ENCODE measurements at regions not wholly inside any gene's neighbourhood (a gene's known extent, or its start where the extent isn't known, plus 50 kb on each side); places are given as distances from the start of the nearest gene placed in this dataset.
"Not testable (repeated sequence)": the region's sequence is repeated elsewhere in the genome, so short reads cannot be mapped to it uniquely, and the experiment has no call there.

- H3K36me3 ChIP-seq = no peaks in the 10 kb centered on the region
- no peak for DNase-seq
- no peaks in the 10 kb centered on the region; the same call in 1 of the 2 replicates for H3K9me3 ChIP-seq (replicated peaks)
- no peak overlapping the region for H3K27ac ChIP-seq
- H3K4me3 ChIP-seq = no peak overlapping the region
- no peaks in the 10 kb centered on the region for H3K4me1 ChIP-seq
- no peaks in the 10 kb centered on the region for H3K27me3 ChIP-seq
Observed at GRCh38 chr12:114616081-114616480, 67.9 kb downstream of the TBX3 start.

GRCh38 chr12:114614040-114614439, 69.9 kb downstream of the TBX3 start:
- H3K4me1 ChIP-seq = no peaks in the 10 kb centered on the region
- no peak overlapping the region for H3K27ac ChIP-seq
- no peak overlapping the region for H3K4me3 ChIP-seq
- no peaks in the 10 kb centered on the region for H3K27me3 ChIP-seq
- no peaks in the 10 kb centered on the region; the same call in 1 of the 2 replicates for H3K9me3 ChIP-seq (replicated peaks)
- no peak for DNase-seq
- no peaks in the 10 kb centered on the region for H3K36me3 ChIP-seq

- Histone ChIP-seq H3K4me1 (no peaks in the 10 kb centered on the region), H3K36me3 (no peaks in the 10 kb centered on the region), H3K27me3 (no peaks in the 10 kb centered on the region), H3K9me3 (replicated peaks) (no peaks in the 10 kb centered on the region; the same call in 1 of the 2 replicates), H3K27ac (no peak overlapping the region), H3K4me3 (no peak overlapping the region)
- DNase-seq = no peak
Observed at GRCh38 chr12:114612062-114612461, 71.9 kb downstream of the TBX3 start.

- Histone ChIP-seq H3K4me1 (no peaks in the 10 kb centered on the region), H3K4me3 (no peak overlapping the region), H3K27ac (no peak overlapping the region), H3K36me3 (no peaks in the 10 kb centered on the region), H3K27me3 (no peaks in the 10 kb centered on the region), H3K9me3 (replicated peaks) (no peaks in the 10 kb centered on the region; the same call in 1 of the 2 replicates)
- no peak for DNase-seq
Observed at GRCh38 chr12:114611145-114612018, 72.6 kb downstream of the TBX3 start.

- Histone ChIP-seq H3K27ac (no peak overlapping the region), H3K4me3 (no peak overlapping the region), H3K27me3 (no peaks in the 10 kb centered on the region), H3K36me3 (no peaks in the 10 kb centered on the region), H3K9me3 (replicated peaks) (no peaks in the 10 kb centered on the region), H3K4me1 (no peaks in the 10 kb centered on the region)
- DNase-seq = no peak
Observed at GRCh38 chr12:114608509-114608908, 75.5 kb downstream of the TBX3 start.

GRCh38 chr12:114605918-114606317, 78.1 kb downstream of the TBX3 start:
- H3K27ac ChIP-seq = no peak overlapping the region
- H3K4me3 ChIP-seq = no peak overlapping the region
- DNase-seq = no peak

GRCh38 chr12:114604606-114605005, 79.4 kb downstream of the TBX3 start:
- DNase-seq = no peak
- H3K36me3 ChIP-seq = no peaks in the 10 kb centered on the region
- no peaks in the 10 kb centered on the region for H3K4me1 ChIP-seq
- H3K27ac ChIP-seq = no peak overlapping the region
- H3K27me3 ChIP-seq = no peaks in the 10 kb centered on the region
- no peak overlapping the region for H3K4me3 ChIP-seq
- no peaks in the 10 kb centered on the region for H3K9me3 ChIP-seq (replicated peaks)

More at GRCh38 chr12:114605918-114606317, 78.1 kb downstream of the TBX3 start:
- no peaks in the 10 kb centered on the region for H3K4me1 ChIP-seq
- no peaks in the 10 kb centered on the region for H3K27me3 ChIP-seq
- no peaks in the 10 kb centered on the region for H3K36me3 ChIP-seq
- H3K9me3 ChIP-seq (replicated peaks) = no peaks in the 10 kb centered on the region

- H3K27ac ChIP-seq; H3K4me3 ChIP-seq; H3K4me1 ChIP-seq; H3K36me3 ChIP-seq; H3K9me3 ChIP-seq (replicated peaks); H3K27me3 ChIP-seq; DNase-seq: not testable (repeated sequence)
Observed at GRCh38 chr12:114600584-114600983, 83.4 kb downstream of the TBX3 start.

GRCh38 chr12:114598111-114598510, 85.9 kb downstream of the TBX3 start:
- DNase-seq = no peak
- Histone ChIP-seq H3K9me3 (replicated peaks) (no peaks in the 10 kb centered on the region), H3K36me3 (no peaks in the 10 kb centered on the region), H3K27me3 (no peaks in the 10 kb centered on the region), H3K4me3 (no peak overlapping the region), H3K27ac (no peak overlapping the region), H3K4me1 (no peaks in the 10 kb centered on the region)

- no peak for DNase-seq
- no peaks in the 10 kb centered on the region for H3K27me3 ChIP-seq
- no peaks in the 10 kb centered on the region for H3K36me3 ChIP-seq
- H3K4me1 ChIP-seq = no peaks in the 10 kb centered on the region
- H3K27ac ChIP-seq = no peak overlapping the region
- H3K9me3 ChIP-seq (replicated peaks) = no peaks in the 10 kb centered on the region
- no peak overlapping the region for H3K4me3 ChIP-seq
Observed at GRCh38 chr12:114592946-114593345, 91.0 kb downstream of the TBX3 start.

GRCh38 chr12:114588061-114588460, 95.9 kb downstream of the TBX3 start:
- Histone ChIP-seq H3K27me3 (no peaks in the 10 kb centered on the region), H3K4me1 (no peaks in the 10 kb centered on the region), H3K27ac (no peak overlapping the region), H3K36me3 (no peaks in the 10 kb centered on the region), H3K4me3 (no peak overlapping the region), H3K9me3 (replicated peaks) (no peaks in the 10 kb centered on the region)
- DNase-seq = no peak

GRCh38 chr12:114580306-114580705, 103.7 kb downstream of the TBX3 start:
- DNase-seq = no peak
- Histone ChIP-seq H3K4me3 (no peak overlapping the region), H3K36me3 (no peaks in the 10 kb centered on the region), H3K27me3 (no peaks in the 10 kb centered on the region), H3K4me1 (no peaks in the 10 kb centered on the region), H3K27ac (no peak overlapping the region), H3K9me3 (replicated peaks) (no peaks in the 10 kb centered on the region)

- no peaks in the 10 kb centered on the region for H3K4me1 ChIP-seq
- H3K4me3 ChIP-seq = no peak overlapping the region
- no peaks in the 10 kb centered on the region for H3K27me3 ChIP-seq
- H3K9me3 ChIP-seq (replicated peaks) = no peaks in the 10 kb centered on the region
- no peak for DNase-seq
- no peak overlapping the region for H3K27ac ChIP-seq
- H3K36me3 ChIP-seq = no peaks in the 10 kb centered on the region
Observed at GRCh38 chr12:114579389-114579788, 104.6 kb downstream of the TBX3 start.

- no peaks in the 10 kb centered on the region for H3K36me3 ChIP-seq
- no peaks in the 10 kb centered on the region for H3K27me3 ChIP-seq
- no peak for DNase-seq
- no peak overlapping the region for H3K4me3 ChIP-seq
- no peak overlapping the region for H3K27ac ChIP-seq
- H3K4me1 ChIP-seq = no peaks in the 10 kb centered on the region
- no peaks in the 10 kb centered on the region for H3K9me3 ChIP-seq (replicated peaks)
Observed at GRCh38 chr12:114562654-114563053, 121.3 kb downstream of the TBX3 start.

GRCh38 chr12:114555451-114555850, 128.5 kb downstream of the TBX3 start:
- H3K9me3 ChIP-seq (replicated peaks) = no peaks in the 10 kb centered on the region
- no peak for DNase-seq
- no peak overlapping the region for H3K27ac ChIP-seq
- H3K4me3 ChIP-seq = no peak overlapping the region
- H3K27me3 ChIP-seq = no peaks in the 10 kb centered on the region
- H3K36me3 ChIP-seq = no peaks in the 10 kb centered on the region
- no peaks in the 10 kb centered on the region for H3K4me1 ChIP-seq

GRCh38 chr12:114547636-114548035, 136.3 kb downstream of the TBX3 start:
- DNase-seq = no peak

More at GRCh38 chr12:114547636-114548035, 136.3 kb downstream of the TBX3 start:
- Histone ChIP-seq H3K4me1 (no peaks in the 10 kb centered on the region), H3K27me3 (no peaks in the 10 kb centered on the region), H3K36me3 (no peaks in the 10 kb centered on the region), H3K27ac (no peak overlapping the region), H3K4me3 (no peak overlapping the region), H3K9me3 (replicated peaks) (no peaks in the 10 kb centered on the region)
